Activated T-cell treated with anti-CD3 and anti-CD28 coated beads for 48 hours (primary cell): ENCODE measurements at regions not wholly inside any gene's neighbourhood (a gene's known extent, or its start where the extent isn't known, plus 50 kb on each side); places are given as distances from the start of the nearest gene placed in this dataset.

Experiments used
- DNase-seq: peaks from one replicate; pipeline ENCODE4 v3.0.0-alpha.2; 2020; ENCODE audit warnings: low read depth

DNA sequence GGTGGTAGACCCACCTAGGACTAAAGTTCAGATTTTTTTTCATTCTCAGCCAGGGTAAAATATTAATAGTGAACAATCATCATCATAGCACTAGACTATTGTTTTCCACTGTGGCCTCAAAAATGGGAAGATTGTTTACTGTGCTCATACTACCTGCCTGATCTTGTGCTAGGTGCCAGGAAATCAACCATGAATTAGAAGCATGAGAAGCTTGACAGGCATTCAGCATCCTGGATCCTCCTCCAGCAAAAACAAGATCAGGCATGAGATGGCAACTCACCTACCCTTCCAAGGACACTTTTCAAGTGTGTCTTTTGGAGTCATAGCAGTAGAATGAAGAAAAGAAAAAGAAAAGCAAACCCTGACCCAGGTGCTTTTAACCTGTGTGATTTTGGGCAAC lies 174.2 kb downstream of the CYLD start:
- DNase-seq, result no peak

DNA sequence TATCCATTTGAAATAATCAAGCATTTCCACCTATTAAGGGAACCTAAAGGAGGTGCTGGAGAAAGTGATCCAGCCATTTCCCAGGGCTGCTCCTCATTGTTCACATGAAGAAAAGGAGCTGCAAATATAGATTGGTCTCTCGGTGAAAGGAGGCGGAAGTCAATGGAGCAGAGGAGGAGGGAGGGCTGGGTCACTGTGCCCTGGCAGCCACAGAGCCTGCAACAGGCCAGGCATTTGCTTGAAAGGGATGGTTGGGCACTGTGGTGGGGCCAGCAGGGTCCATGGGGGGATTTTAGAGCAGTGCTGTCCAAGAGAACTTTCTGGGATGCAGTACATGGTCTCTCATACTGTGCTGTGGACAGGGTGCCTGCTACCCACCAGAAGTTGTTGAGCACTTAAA lies 173.2 kb downstream of the CYLD start:
- DNase-seq, result no peak

DNA sequence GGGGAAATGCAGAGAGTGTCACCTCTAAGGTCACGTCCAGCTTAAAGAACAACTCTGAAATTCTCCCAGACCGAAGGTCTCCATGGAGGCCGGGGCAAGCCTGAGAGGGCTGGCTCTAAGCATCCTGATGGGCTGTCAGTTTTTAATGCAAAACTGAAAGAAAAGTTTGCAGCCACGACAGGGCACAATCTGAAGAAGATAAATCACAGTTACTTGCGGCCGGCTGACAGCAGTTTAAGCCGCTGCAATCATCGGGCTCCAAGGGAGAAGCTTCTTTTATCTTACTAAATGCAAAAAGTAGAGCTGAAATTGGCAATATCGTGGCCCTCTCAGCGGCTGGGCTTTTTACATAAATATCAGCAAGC lies 168.8 kb downstream of the CYLD start:
- no peak for DNase-seq

DNA sequence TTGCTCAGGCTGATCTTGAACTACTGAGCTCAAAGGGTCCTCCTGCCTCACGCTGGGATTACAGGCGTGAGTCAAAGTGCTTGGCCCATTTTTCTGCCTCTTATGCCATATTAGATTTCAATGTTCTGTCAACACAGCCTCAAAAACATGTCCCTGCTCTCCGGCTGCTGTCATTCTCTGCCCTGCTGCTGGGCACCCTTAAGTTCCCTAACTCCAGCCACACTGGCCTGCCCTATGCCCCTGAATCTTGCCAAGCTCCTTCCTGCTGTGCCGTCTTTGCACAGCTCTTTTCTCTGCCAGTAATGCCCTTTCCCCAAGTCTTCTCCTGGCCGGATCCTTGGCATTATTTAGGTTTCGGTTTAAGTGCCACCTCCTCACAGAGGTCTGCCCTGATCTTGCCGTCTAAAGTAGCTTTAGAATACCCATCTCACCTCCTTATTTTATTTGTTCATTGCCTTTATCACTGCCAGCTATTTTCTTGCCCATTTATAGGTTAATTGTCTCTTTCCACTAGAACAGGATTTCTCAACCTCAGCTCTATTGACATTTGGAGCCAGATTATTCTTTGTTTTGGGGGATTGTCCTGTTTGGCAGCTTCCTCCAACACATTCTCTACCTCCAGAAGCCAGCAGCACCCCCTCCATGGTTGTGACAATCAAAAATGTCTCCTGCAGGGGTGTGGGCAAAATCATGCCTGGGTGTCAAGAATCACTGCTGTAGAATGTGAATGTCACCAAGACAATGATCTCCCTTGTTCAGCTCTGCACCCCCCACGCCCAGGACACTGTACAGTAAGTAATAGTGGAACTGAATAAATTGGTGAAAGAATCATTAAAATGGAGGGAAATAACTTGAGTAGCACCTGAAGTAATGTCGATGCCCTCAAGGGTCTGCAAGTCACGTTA lies 168.2 kb downstream of the CYLD start:
- no peak for DNase-seq

DNA sequence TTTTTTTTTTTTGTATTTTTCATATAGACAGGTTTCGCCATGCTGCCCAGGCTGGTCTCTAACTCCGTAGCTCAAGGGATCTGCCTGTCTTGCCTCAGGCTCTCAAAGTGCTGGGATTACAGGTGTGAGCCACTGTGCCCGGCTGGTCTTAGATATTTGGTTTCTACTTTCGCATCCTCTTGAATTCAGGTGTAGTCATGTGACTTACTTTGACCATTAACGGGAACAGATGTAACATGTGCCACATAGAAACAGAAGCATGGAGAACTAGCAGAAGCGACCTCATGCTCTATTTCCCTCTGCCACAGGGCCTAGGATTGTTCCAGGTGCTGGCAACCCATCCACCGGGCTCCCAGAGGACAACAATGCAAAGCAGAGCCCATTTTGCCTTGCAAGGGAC lies 166.6 kb downstream of the CYLD start:
- no peak for DNase-seq

DNA sequence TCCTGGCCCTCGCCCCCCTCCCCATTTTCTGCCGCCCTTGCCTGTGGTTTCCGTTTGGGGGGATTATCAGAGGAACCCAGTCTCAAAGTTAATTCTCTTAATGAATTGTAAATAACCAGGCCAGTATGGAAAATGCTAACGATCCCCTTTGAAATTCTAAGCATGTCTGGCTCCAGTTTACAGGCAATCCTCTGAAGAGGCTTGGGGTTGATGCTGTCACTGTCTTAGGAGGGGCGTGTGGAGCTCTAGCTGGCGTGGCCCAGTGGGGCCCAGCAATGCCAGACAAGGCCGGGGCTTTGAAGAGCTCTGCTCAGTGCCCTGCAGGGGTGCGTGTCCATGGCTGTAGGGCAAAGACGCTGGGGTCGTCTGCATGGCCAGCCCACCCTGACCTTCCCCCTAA lies 164.6 kb downstream of the CYLD start:
- no peak for DNase-seq

DNA sequence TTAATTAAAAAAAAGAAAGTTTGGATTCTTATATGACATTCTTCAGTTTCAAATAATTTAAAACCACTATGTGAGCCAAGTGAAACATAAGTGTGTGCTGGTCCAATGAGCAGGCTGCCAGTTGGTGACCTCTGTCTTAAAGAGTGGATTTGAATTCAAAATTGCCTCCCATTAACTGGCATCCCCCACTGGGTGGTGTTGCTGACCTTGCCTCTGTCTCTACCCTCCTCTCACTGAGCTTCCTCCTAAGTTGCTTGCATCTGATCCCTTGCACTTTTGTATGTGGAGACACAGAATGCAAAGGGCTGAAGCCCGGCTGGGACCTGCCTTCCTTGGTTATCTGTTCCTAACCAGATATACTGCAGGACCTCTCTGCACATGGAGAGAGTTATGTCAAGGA lies 160.6 kb downstream of the CYLD start:
- no peak for DNase-seq

DNA sequence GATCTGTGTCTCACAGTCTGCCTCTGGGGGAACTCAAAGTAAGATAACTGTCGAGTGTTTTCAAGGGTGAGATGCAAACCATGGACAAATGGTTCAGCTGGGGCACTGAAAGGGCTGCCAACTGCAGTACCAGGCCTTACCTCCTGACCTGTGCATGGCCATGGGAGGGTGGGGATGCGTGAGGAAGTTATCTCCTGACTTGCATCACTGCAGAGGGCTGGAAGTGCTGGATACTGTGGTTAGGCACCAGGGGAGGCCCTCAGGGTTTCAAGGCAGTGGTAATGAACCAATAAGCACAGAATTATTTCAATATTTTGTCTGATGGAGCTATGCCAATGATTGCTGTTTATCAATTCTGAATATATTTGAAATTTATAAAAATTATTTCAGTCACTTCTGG lies 159.2 kb downstream of the CYLD start:
- no peak for DNase-seq

DNA sequence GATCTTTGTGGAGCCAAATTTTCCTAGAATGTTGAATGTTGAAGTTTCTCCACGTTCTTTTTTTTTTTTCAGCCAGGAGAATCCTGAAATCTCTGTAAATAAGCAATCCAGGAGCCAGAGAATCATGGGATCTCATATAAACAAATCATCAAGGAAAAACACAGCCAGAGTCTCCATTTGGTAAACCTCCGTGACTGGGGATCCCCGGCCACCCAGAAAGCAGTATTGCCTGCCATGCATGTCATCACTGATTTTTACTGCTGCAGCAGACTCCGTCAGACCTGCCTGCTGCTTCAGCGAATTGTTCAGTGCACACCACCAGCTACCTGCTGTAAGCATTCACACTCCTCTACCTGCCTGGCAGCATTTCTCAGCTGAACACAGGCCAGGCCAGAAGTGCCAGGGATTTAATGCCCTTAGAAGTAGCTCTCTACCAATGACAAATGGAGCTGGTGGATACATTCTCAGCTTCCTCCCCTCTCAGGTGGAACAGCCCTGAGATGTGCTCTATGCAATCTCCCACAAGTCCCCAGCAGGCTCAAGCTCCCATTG lies 158.6 kb downstream of the CYLD start:
- no peak for DNase-seq

DNA sequence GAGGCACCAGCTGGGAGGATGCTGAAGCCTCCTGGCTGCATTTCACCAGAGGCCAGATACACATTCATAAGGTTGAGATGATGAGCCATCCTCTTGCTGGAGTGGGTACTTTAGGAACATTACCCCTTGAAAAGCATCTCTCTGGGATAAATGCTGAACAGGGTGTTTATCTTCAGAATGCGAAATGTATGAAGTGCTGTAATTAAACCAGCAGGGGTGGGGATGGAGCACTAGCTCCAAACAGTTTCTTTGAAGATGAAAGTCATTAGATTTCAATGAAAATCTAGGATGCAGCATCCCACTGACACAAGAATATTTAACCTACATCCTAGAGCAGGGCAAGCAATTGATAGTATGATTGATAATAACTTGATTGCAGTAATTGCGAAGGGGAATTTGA lies 158.1 kb downstream of the CYLD start:
- DNase-seq, result no peak

DNA sequence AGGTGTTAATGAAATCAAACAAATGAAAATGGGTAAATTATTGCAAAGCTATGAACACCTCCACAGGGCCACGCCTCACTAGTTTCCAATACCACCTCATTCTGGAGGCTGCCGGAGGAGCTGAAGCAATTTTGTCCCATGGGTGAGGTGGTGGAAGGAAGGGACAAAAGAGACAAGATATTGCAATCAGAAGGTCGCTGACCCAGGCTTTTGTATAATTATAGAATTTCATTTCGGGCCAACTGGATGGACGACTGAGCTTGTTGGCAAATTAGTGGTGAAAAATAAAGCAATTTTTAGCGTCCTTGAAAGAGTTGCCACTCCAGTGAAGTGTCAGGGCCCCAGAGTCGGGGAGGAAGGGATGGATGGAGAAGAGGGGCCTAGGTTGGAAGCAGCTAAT lies 147.9 kb downstream of the CYLD start:
- DNase-seq, result no peak

DNA sequence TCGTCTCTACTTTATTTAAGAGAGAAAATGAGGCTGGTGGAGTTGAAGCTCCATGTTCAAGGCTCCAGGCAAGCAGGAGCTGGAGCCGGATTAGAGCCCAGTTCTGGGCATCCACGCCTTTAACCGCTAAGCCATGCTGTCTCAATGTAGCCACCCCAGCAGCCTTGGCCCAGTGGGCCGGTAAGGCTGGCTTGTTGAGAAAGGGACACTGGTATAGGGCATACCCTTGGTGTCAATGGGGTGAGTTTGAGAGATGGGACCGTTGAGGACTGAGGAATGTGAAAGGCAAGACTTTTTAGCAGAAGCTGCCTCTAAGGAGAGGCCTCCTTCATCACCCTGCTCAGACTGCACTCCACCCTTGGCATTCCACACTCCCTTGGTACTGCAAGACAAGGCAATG lies 147.4 kb downstream of the CYLD start:
- DNase-seq, result no peak

DNA sequence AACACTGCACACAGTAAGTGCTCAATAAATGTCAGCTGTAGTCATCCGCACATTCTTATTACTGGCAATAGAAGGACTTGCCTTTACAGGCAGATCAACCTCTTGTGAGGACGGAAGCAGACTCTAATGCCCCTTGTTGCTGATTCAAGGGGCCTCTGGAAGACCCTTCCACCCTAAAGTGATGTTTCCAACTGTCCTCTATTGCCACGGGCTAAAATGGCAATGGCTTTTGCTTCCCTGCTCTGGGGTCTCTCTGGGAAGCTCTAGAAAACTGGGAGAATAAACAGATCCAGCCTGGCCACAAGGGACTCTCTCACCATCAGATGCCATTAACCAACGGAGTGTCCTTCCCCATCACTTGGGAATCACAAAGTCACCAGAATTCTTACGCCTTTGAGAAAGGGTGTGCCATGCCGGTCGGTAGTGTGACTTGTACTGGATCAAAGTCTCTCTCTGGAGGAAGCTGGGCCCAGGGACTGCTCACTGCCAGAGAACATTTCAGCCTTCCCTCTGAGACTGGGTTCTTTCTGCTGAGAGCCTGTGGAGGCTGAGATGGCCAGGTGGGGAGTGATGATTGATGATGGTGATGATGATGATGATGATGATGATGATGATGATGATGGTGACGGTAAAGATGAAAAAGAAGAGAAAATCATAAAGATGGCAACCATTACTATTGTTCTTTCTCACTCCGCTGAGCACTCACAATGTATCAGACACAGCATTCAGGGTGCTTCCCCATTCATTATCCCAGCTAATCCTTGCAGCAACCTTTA lies 146.8 kb downstream of the CYLD start:
- DNase-seq, result no peak

DNA sequence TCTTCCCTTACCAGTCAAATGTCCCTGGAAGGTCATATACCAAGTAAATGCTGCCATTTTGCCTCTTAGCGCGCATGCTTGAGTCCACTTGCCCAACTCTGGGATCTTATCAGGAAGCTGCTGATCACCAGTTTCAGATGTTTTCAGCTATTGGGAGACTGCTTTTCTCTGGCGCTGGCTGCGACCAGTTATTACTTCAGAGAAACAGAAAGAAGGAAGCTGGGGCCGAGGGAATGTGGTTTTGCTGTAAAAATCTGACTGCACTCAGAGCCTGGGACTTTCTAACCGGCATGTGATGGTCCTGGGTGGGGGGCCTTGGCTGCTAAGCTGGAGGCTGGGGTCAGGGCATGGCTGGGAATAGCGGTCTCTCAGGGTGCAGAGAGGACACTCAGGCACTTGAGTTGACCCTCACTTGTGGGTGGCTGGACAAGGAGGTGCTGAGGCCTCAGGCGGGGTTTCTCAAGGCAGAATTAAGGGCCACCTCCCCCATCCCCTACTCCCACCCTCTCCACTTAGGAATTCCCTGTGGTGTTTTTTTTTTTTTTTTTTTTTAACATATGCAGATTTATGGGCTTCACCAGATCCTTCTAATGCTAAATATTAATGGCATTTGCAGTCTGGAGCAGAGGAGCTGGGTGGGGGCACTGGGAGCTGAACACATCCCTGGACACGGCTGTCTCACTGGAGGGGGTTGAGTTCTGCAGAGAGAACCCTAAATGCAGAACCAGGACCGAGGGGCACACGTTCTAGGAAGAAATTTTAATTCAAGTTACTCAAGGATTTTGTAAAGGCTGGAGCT lies 145.8 kb downstream of the CYLD start:
- DNase-seq, result no peak

DNA sequence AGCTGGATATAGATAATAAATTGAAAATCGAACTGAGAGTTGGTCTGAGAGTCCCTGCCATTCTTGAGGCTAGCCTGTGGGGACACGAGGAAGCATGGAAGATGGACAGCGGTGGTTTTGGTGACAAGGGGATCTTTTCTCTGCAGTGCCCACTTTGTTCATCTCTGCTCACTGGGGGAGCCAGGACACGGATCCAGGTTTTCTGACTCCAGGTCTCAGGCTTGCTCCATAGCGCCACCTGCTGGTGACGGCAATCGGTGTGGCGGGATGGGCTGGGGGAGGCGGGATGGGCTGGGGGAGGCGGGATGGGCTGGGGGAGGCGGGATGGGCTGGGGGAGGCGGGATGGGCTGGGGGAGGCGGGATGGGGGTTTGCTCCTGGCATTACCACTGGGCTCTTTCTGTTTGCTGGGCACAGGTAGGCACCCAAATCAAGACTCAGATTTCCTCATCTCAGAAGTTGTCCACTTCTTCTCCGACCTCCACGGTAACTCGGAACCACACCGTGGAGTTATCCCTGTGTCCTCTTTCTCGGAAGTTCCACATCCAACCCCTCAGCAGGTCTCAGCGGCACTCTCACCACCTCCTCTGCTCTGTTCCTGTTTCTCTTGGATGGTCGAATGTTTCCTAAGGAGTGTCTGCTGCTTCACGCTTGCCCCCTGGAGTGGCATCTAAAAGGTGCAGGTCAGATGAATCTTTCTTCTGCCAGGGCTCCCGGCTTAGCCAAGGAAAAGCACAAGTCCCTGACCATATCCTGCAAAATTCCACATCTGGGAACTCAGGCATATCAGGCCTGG lies 142.4 kb downstream of the CYLD start:
- peak; percentile 16 for DNase-seq

DNA sequence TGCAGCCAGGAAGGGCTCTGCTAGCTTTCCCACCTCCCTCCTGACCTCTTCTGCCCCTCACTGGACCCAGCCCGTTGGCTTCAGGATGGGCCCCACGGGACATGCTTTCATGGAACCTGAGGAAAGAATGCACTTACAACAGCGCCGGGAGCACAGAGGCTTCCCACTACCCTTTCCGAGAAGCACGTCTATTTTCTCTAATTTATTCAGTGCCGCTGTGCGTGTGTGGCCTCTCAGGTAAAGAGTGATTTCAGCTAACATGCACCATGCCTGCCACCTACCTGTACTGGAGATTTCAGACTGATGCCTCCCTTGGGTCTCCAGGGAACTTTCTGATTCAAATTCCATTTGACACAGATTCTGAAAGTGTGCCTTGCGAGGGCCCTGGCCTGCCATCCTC lies 140.1 kb downstream of the CYLD start:
- no peak for DNase-seq

DNA sequence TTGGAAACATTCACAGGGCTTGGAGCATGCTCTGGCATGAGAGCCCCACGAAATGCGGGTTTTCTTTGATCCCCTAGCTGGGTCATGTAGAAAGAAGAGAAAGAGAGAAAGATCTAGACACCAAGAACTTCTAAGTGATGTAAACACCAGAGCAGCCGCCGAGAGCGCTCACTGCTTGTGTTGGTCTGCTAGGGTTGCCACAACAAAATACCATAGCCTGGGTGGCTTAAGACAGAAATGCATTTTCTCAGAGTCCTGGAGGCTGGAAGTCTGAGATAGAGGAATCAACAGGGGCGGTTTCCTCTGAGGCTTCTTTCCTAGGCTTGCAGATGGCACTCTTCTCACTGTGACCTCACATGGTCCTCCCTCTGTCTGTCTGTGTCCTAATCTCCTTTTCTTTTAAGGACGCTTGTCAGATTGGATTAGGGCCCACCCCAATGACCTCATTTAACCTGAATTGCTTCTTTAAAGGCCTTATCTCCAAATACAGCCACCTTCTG lies 139.5 kb downstream of the CYLD start:
- no peak for DNase-seq

DNA sequence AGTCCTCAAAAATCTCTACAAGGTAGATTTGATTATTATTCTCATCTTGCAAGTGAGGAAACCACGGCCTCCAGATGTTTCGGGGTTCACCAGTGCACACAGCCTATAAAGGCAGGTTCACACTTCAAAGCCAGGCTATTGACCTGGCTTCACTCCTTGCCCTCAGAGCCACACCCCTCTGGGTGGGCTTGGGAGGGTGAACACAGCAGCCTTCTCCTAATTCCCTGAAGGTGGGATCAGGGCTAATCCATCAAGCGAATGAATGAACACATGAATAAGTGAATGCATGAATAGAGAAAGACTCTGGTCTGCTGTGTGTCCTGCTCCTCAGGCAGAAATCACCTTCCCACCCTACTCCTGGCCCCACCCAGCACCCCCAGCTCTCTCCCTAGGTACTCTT lies 139.0 kb downstream of the CYLD start:
- no peak for DNase-seq

DNA sequence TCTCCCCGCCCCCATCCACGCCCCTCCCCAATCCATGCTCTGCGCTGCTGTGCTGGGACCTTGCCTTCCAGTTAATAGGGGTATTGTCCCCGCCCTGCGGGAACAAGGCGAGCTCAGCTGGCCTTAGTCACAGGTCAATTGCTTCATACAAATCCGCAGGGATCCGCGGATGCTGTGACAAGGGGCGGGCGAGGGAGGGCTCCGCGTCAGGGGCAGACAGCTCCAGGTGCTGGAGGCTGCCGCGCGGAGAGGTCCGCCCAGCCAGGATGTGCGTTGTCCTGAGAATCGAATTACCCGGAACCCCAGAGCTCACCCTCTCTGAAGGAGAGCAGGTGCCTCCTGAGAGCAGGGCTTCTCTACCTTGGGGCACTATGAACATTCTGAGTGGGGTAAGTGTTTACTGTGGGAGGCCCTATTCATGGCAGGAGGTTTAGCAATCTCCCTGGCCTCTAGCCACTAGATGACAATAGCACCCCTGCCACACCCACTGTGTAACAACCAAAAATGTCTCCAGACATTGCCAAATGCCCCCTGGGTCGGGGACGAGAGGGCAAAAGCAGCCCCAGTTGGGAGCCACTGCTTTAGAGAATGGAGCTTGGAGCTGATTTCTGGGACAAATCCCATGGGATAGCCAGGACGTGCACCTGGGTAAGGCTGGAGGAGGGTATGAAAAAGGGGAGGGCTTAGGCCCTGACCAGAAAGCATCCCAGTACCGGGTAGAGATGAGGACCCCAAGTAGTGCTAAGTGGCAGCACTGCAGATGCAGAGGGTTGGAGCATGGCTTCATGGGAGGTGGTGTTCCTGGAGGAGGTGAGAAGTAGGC lies 138.2 kb downstream of the CYLD start:
- DNase-seq, result no peak

DNA sequence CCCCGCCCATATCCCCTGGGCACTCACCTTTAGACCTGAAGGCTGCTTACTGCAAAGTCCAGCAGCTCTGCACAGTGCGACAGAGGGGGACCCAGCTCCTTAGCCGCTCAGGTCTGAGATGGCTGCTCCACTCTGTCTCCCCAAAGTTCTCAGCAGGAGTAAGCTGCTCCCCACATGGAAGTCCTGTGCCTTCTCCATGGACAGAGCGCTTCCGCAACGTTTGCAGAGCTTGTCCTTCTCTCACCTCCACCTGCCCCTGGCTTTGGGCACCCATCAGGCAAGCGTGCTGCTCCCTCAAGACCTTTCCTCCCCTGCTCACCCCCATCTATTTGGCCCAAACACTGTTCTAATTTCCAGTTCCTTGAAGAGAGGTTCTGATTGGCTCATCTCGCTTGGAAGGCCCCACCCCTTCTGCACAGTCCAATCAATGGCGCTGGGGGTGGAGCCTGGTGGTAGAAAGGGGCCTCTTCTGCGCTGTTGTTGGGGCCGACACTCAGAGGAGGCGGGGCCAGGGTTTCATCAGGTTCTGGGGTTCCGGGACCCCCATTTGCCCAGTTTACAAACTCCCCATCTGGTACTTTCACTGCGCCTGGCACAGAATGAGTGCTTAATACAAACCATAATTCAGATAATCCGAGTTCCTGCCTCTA lies 137.2 kb downstream of the CYLD start:
- no peak for DNase-seq
